Mammary epithelial cell (primary cell): ENCODE measurements at regions not wholly inside any gene's neighbourhood (a gene's known extent, or its start where the extent isn't known, plus 50 kb on each side); places are given as distances from the start of the nearest gene placed in this dataset.

Experiments
- CTCF ChIP-seq, 2 donors: IDR thresholded peaks in 1 of 2; conservative IDR thresholded peaks in 1 of 2; 2 replicates each; pipeline ENCODE4 v1.5.1; 2011 to 2012; ENCODE audit warnings: inconsistent platforms in 2 of 2, low read length in 2 of 2, mild to moderate bottlenecking in 2 of 2, control low read depth in 1 of 2, low read depth in 1 of 2; ENCODE audit not compliant: insufficient read depth in 1 of 2; ENCODE audit errors: extremely low read depth in 1 of 2
- EZH2 ChIP-seq: IDR thresholded peaks from 2 replicates; pipeline ENCODE4 v1.6.1; 2012; ENCODE audit warnings: low read length, inconsistent platforms, borderline replicate concordance

DNA sequence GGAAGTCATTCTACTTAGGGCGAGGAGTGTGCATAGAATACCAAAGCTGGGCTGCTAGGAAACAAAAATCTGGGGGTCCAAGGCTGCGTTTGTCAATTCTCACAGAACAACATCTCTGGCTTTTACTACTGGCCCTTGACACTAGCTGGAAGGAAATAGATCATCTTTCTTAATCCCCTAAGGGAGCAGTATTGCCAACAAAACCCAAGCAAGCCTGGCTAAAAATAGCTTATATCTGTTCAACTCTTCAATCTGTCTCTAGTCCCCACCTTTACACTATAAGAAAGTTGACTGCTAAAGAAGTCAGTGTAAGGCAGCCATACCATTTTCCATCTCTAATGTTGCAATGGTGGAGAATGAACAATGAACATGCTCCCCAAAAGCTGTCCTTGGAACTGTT is 107.8 kb upstream of the SPRY2 start:
- TF ChIP-seq CTCF (conservative IDR thresholded peaks at IDR 0.05 in 1 of 2, IDR thresholded peaks at IDR 0.05 in 1 of 2; ENCODE audit: extremely low read depth in 1 of 2, insufficient read depth in 1 of 2, low read depth in 1 of 2, low read length in 2 of 2) (no peak), EZH2 (no peak)
